ENCODE measurements at regions not wholly inside any gene's neighbourhood (a gene's known extent, or its start where the extent isn't known, plus 50 kb on each side); places are given as distances from the start of the nearest gene placed in this dataset.
"Not testable (repeated sequence)": the region's sequence is repeated elsewhere in the genome, so short reads cannot be mapped to it uniquely, and the experiment has no call there.

GRCh38 chr4:111136438-111136837 is 513.6 kb upstream of the PITX2 start:
- no peak for DNase-seq (ENCODE audit: low spot score)

- no peak for DNase-seq (ENCODE audit: low spot score)
Observed at GRCh38 chr4:111136967-111137366, 514.1 kb upstream of the PITX2 start.

- DNase-seq (ENCODE audit: low spot score) = no peak
Observed at GRCh38 chr4:111143510-111143909, 520.6 kb upstream of the PITX2 start.

GRCh38 chr4:111154934-111155333 is 532.1 kb upstream of the PITX2 start:
- no peak for DNase-seq (ENCODE audit: low spot score)

GRCh38 chr4:111164556-111164955 is 541.7 kb upstream of the PITX2 start:
- not testable (repeated sequence) for DNase-seq (ENCODE audit: low spot score)

GRCh38 chr4:111174331-111174730 is 551.5 kb upstream of the PITX2 start:
- DNase-seq (ENCODE audit: low spot score) = no peak

- DNase-seq (ENCODE audit: low spot score) = no peak
Observed at GRCh38 chr4:111178231-111178630, 555.4 kb upstream of the PITX2 start.

- DNase-seq (ENCODE audit: low spot score) = no peak
Observed at GRCh38 chr4:111187108-111187507, 564.2 kb upstream of the PITX2 start.

GRCh38 chr4:111198446-111198845 is 575.6 kb upstream of the PITX2 start:
- DNase-seq (ENCODE audit: low spot score) = no peak

GRCh38 chr4:111204797-111205196 is 581.9 kb upstream of the PITX2 start:
- DNase-seq (ENCODE audit: low spot score) = no peak

- no peak for DNase-seq (ENCODE audit: low spot score)
Observed at GRCh38 chr4:111208970-111209369, 586.1 kb upstream of the PITX2 start.

GRCh38 chr4:111209706-111210105 is 586.8 kb upstream of the PITX2 start:
- no peak for DNase-seq (ENCODE audit: low spot score)

- no peak for DNase-seq (ENCODE audit: low spot score)
Observed at GRCh38 chr4:111210595-111210994, 587.7 kb upstream of the PITX2 start.

GRCh38 chr4:111213531-111213930 is 590.7 kb upstream of the PITX2 start:
- DNase-seq (ENCODE audit: low spot score) = no peak

GRCh38 chr4:111214371-111214770 is 591.5 kb upstream of the PITX2 start:
- no peak for DNase-seq (ENCODE audit: low spot score)

GRCh38 chr4:111215755-111216154 is 592.9 kb upstream of the PITX2 start:
- DNase-seq (ENCODE audit: low spot score) = no peak

GRCh38 chr4:111216791-111217190 is 593.9 kb upstream of the PITX2 start:
- no peak for DNase-seq (ENCODE audit: low spot score)

GRCh38 chr4:111221371-111221770 is 598.5 kb upstream of the PITX2 start:
- no peak for DNase-seq (ENCODE audit: low spot score)

GRCh38 chr4:111228396-111228795 is 605.5 kb upstream of the PITX2 start:
- no peak for DNase-seq (ENCODE audit: low spot score)

GRCh38 chr4:111228874-111229273 is 606.0 kb upstream of the PITX2 start:
- DNase-seq (ENCODE audit: low spot score) = no peak

GRCh38 chr4:111230265-111230664 is 607.4 kb upstream of the PITX2 start:
- no peak for DNase-seq (ENCODE audit: low spot score)

- DNase-seq (ENCODE audit: low spot score) = no peak
Observed at GRCh38 chr4:111231281-111231680, 608.4 kb upstream of the PITX2 start.

GRCh38 chr4:111234939-111235338 is 612.1 kb upstream of the PITX2 start:
- DNase-seq (ENCODE audit: low spot score) = no peak

GRCh38 chr4:111263836-111264235 is 641.0 kb upstream of the PITX2 start:
- no peak for DNase-seq (ENCODE audit: low spot score)

GRCh38 chr4:111266937-111267336 is 644.1 kb upstream of the PITX2 start:
- no peak for DNase-seq (ENCODE audit: low spot score)
